CD4-positive, alpha-beta T cell treated with Interleukin-21 for 1 hour (primary cell): ENCODE measurements at regions not wholly inside any gene's neighbourhood (a gene's known extent, or its start where the extent isn't known, plus 50 kb on each side); places are given as distances from the start of the nearest gene placed in this dataset.

Experiments used
- DNase-seq: peaks from one replicate; pipeline ENCODE4 v3.0.0-alpha.2; 2020

DNA sequence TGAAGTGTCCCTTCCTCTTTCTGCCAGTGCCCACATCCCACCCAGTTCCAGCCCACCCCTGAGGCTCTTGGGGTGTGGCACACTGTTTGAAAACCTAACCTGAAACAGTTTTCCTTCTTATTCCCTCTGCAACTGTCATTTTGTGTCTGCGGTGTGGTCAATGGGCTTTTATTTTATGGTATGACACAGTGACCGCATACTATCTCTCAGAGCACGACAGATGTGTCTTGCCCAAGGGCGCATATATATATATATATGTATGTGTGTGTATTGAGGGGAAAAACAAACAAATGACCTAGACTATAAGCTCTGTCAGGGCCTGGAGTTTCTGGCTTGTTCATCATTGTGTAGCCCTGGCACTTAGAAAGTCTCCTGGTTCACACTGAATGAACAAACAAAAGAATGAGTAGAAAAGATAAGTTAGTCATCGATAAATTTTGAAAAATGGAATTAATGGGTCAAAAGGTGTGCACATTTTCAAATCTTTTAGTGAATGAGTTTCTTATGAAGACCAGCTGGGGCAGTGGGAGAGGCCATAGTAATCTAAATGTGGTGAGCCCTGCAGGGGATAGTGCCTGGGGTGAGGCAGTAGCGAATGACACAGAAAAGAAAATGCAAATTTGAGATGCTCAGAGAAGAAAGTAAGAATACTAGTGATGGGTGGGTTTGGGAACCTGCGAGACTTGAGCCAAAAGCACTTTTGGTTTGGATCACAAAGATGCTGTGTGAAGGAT is 198.4 kb downstream of the SNX10 start:
- DNase-seq: no peak

DNA sequence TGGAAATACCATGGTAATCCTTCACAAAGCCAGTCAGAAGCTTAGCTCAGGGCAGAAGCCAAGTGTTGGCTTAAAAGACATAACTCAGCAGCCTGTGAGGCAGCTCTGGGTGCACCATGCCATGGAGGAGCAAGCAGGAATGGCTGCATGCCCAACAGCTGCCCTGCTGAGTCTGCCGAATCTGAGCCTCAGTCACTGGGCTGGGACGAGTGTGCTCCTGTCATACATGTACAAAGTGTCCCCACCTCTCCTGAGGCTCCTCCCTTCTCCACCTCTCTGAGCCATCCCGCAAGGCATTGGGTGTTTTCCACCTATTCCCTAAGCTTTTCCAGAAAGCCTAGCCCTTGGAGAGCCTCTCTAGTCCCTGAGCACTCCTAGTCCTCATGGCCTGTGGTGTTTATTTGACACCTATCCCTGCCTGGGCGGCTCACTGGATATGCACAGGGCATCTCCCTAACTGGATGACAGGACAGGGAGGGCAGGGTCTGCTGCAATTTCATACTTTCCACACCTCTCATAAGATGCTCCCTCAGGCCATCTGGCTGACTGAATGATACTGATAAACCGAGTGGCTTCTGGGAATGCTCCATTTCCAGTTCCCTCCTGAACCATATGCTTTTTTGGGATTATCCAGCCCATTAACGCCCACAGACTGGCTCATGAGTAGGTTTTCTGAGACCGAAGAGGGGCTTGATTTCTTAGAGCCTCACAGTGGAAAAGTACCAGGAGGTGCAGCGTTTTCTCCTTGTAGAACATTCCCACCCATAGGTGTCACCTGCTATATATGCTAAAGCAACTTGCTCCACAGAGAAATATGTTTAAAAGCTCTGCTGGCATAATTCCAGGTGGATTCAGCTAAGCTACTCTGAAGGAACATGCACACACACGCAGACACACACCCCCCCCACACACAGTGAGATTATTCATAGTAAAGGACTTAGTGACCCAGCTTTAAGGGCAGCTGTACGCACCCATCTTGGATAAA is 199.3 kb downstream of the SNX10 start:
- no peak for DNase-seq

DNA sequence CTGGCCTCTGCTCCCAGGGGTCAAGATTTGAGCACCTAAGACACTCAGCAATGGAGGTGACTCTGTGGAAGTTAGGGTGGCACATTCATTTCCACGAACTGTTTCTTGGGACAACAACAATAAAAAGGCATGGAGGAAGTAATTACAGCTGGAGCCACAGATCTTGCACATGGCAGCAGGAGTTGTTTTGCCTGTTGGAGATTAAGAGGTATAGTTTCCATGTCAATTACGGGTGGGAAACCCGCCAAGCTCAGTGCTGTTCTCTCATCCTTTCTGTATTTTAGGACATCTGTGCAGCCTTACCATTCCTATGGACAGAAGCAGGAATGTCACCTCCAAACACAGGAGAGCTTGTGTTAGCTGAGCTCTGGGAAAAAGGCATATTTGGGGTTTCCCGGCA is 201.2 kb downstream of the SNX10 start:
- DNase-seq: no peak

GRCh38 chr7:26493737-26494428 is 202.2 kb downstream of the SNX10 start:
- DNase-seq: no peak

DNA sequence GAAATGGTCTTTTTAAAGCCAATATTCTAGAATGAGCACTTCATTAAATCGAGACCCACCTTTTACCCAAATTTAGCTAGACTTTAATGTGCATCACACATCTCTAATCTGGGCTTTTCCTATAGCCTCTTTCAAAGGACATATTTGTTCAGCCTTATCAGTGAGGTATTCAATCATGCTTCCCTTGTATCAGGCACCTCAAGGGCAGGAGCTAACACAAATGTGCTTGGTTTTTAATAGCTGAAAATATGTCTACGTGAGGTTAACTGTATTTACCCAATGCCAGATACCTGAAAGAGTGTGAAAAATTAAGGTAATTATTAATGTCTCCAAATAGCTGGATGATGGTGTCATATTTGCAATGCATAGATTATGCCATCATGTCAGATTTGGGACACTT is 203.9 kb downstream of the SNX10 start:
- DNase-seq: no peak

DNA sequence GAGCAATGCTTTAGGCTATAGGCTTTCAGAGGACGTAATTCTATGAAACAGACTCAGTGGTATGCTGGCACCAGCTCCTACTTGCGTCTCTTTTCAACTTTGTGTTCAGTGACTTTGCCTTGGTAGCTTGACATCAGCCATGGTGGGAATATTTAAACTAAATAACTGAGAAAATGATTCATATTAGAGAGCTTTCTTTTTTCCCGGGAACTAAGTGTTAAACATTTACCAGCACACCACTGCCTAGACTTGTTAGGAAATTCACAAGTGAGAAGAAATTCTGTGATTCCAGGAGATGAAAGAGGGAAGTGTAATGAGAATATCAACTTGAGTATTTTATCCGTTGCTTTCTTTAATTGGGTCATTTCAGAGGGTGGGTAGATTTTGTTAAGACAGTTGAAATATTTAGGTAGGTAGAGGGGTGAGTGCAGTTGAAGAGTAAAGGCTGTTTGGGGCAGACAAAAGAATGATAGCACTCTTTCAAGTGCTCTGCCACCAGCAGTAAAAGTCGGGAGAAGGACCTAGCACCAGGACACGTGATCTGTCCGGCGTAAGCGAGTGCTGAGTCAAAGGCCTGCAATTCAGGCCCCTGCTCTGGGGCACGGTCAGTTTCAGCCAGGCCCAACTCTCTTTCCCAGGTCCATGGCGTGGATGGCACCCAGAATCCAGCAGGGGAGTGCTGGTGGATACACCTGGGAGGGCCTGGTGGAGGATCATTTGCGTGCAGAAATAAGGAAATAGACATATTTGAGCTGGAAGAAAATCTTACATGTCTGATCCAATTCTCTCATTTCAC is 206.3 kb downstream of the SNX10 start:
- DNase-seq: no peak

- no peak for DNase-seq
Observed at GRCh38 chr7:26499315-26499897, 207.7 kb downstream of the SNX10 start.

- peak; percentile 25 for DNase-seq
Observed at GRCh38 chr7:26500749-26501352, 209.2 kb downstream of the SNX10 start.

DNA sequence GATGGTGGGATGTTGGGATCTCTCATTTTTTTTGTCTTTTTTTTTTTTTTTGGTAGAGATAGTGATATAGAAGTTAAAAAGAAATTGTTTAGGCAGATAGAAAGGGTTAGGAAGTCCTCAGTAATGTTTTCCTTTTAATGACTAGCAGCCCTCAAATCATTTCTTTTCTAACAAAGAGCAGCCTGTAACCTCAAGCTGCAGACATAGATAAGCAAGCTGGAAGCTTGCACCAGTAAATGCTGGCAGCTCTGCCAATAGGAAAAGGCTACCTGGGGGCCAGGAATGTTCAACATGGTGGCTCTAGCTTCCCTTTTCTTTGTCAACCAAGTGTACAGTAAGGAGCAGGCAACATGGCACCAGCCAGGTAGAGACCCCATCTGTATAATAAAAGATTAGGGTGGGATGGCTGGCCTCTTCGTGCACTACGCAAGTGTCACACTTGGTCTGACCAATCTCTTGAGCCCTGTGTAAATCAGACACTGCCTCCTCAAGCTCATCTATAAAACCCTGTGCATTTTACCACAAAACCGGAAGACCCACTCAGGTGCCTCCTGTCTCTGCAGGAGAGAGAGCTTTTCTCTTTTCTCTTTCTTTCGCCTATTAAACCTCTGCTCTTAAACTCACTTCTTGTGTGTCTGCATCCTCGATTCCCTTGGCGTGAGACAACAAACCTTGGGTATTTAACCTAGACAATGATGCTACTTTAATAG is 212.9 kb downstream of the SNX10 start:
- no peak for DNase-seq

DNA sequence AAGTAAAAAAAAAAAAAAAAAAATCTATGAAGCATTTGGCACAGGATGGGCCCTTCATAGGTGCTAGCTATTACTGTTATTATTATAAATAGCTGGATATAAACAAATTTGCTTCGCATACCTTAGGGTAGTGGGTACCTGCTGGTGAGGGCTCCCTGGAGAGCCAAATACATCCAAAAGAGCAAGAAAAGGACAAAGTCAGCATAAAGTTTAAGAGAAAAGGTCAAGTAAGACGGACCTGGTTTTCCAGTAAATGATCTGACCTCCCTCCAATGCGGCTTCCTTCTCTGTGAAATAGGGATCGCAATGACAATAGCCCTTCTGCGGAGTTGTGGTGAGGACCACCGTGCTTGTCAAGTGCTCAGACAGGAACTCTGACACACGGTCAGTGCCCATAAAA is 214.5 kb downstream of the SNX10 start:
- DNase-seq: no peak

- no peak for DNase-seq
Observed at GRCh38 chr7:26507108-26507987, 215.7 kb downstream of the SNX10 start.

DNA sequence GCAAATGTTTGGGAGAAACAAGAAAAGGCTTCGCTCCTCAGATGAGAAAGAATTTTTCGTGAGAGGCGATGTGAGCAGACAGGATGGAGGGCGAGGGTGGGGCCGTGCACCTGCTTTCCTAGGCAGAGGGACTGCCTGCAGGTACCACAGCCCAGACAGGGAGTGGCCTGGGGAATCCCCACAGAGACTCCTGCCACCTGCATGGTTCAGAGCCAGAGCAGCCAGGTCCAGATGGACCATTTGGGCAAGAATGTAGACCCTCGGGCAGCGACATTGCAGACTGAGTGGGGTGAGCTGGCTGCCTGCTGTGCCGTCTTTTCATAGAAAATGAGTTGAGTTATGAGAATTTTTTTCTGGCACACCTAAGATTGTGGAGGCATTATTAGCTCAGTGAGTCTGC is 216.8 kb downstream of the SNX10 start:
- no peak for DNase-seq

DNA sequence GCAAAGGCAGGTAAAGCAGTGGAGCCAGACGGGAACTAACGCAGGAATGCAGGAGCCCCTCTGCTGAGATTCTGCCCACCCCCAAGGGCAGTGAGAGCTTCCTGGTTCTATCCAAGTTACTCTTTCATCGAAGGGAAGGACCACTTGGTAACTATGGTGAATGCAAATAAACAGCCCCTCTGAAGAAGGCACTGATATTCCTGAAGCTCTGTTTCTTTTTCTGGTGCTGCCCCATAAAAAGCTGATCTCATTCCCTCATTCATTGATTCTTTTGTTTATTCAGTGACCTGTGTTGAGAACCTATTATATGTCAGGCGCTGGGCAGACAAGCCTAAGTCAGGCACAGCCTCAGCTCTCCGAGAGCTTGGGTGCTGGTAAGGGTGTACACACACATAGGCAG is 217.3 kb downstream of the SNX10 start:
- no peak for DNase-seq

- no peak for DNase-seq
Observed at GRCh38 chr7:26510231-26510957, 218.7 kb downstream of the SNX10 start.

GRCh38 chr7:26511866-26512265 is 220.2 kb downstream of the SNX10 start:
- no peak for DNase-seq

- no peak for DNase-seq
Observed at GRCh38 chr7:26512737-26513136, 221.1 kb downstream of the SNX10 start.

- DNase-seq: no peak
Observed at GRCh38 chr7:26513948-26514347, 222.3 kb downstream of the SNX10 start.

- no peak for DNase-seq
Observed at GRCh38 chr7:26514633-26515032, 223.0 kb downstream of the SNX10 start.

GRCh38 chr7:26515314-26515842 is 223.7 kb downstream of the SNX10 start:
- DNase-seq: no peak
